EL (cell line): ENCODE measurements at regions not wholly inside any gene's neighbourhood (a gene's known extent, or its start where the extent isn't known, plus 50 kb on each side); places are given as distances from the start of the nearest gene placed in this dataset.
A peak's percentile ranks its signal among the peaks of the same experiment; 100 is the strongest.
"Not testable (repeated sequence)": the region's sequence is repeated elsewhere in the genome, so short reads cannot be mapped to it uniquely, and the experiment has no call there.

Experiments
- DNase-seq: peaks from one replicate; pipeline ENCODE4 v3.0.0-alpha.2; 2016

DNA sequence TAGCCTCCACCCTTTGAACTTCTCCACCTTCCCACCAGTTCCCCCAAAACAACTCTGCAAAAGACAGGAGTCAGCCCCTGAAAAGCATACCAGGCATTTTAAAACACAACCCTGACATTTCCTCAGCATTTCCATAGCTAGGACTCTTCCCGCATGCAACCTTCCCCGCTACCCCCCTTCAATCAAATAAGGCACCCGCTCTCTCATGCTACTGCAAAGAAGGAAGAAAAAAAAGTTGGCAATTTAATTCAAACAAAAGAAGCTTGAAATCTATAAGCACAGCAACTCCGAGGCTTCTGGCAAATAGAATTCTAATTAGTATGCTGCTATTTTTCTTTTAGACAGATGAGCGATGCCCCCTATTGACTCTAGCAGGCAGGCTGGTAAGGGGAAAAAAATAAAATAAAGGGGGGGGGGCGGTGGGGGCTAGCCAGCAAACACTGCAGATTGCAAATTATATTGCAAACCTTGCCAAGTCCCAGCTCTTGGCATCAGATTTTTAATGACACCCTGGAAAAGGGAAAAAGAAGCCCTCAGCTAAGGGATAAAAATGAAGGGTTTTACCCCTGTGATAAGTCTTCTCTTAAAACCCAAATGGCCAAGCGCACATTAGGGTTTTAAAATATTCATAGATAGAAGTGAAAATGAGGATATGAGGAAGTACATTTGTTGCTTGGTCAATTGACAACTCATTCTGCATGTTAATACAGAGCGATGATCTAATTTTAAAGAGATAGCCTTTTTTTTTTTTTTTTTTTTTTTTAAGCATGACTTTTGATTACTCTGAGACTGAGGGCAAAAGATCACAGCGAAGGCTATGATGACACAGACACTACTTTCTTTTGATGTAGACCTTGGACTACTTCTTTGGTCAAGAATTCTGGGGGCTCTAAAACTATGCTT lies 255.2 kb downstream of the NR2F2 start:
- DNase-seq = peak; percentile 28

DNA sequence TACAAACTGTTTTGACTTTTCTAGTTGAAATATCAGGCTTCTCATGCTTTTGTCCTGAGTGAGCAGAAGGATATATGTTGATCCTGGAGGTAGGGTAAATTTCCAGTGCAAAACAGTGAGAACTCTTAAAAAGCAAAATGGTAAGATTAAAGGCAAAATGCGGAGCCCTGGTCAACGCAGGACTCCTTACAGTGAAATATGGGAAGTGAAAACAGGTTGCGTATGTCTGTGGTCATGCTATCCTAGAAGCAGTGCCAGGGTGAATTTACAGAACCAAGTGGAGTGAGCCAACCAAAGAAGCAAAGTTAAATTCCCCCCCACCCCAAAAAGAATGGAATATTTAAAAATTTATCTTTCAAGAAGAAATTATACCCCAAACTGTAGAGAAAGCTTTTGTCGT lies 256.4 kb downstream of the NR2F2 start:
- no peak for DNase-seq

- DNase-seq = no peak
These were observed 259.4 kb downstream of the NR2F2 start for GRCh38 chr15:96589864-96590263.

GRCh38 chr15:96593735-96594134 lies 263.2 kb downstream of the NR2F2 start:
- DNase-seq = no peak

DNA sequence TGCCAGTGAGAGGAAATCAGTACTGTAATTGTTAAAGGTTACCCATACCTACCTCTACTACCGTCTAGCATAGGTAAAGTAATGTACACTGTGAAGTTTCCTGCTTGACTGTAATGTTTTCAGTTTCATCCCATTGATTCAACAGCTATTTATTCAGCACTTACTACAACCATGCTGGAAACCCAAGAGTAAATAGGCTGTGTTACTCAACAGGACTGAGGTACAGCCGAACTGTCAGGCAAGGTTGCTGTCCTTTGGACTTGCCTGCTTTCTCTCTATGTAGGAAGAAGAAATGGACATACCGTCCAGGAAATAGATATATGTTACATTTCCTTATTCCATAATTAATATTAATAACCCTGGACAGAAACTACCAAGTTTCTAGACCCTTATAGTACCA lies 265.5 kb downstream of the NR2F2 start:
- no peak for DNase-seq

DNA sequence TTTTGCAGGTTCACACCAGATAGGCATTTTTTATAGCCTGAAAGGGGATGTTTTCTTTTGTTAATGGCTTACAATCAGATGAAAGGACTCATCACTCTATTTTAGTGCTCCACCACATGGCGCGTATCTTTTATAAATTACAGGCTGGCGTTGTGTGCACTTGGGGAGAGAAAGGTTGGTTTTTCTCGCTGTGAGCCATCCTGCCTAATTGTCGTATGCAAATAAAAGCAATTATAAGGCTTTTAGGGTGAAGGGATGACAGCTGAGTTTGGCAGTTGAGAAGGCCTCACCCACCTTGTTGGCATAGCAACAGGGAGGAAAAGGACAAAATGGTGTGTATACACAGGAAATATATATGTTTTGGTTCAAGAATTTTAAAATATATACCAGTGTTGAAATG lies 268.0 kb downstream of the NR2F2 start:
- DNase-seq = no peak

GRCh38 chr15:96599268-96599667 lies 268.8 kb downstream of the NR2F2 start:
- no peak for DNase-seq

DNA sequence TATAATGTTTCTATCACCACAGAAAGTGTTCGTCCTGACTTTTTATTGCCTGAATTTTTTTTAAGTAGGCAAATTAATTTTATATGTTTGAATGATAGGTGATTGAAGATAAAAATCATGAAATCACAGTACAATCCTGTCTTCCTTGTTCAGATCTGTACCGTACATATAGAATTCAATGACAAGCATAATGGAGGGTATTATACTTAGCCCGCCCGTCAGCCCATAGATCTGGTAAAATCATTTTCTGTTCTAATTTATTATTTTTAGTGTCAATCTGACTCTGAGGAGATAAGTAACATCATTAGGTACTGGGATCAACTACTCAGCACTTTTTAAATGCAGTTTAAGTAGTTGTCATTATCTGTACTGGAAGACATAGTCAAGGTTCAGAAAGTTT lies 269.9 kb downstream of the NR2F2 start:
- no peak for DNase-seq

GRCh38 chr15:96606617-96607016 lies 276.1 kb downstream of the NR2F2 start:
- DNase-seq = no peak

- DNase-seq = no peak
These were observed 280.3 kb downstream of the NR2F2 start for GRCh38 chr15:96610757-96611156.

DNA sequence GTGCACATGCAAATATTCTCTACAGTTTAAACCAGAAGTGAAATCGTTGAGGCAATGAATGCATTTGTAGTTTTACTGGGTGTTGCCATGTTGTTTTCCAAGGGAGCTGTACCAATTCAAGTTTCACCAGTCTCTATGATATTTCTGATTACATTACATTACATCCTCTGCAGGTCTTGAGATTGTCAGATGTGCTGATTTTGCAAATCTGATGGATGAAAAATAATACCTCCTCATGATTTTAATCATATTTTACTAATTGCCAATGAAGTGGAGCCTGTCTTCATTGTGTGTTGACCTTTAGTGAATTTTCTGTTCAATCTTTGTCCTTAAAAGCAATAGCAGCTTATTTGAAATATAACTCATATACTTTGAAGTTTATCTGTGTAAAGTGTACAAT lies 282.4 kb downstream of the NR2F2 start:
- no peak for DNase-seq

- DNase-seq = no peak
These were observed 288.7 kb downstream of the NR2F2 start for GRCh38 chr15:96619174-96619573.

- DNase-seq = no peak
These were observed 292.2 kb downstream of the NR2F2 start for GRCh38 chr15:96622714-96623113.

GRCh38 chr15:96625256-96625655 lies 294.8 kb downstream of the NR2F2 start:
- peak; percentile 60 for DNase-seq

GRCh38 chr15:96627031-96627568 lies 296.6 kb downstream of the NR2F2 start:
- no peak for DNase-seq

- DNase-seq = peak; percentile 12
These were observed 299.0 kb downstream of the NR2F2 start for GRCh38 chr15:96629511-96629910.

DNA sequence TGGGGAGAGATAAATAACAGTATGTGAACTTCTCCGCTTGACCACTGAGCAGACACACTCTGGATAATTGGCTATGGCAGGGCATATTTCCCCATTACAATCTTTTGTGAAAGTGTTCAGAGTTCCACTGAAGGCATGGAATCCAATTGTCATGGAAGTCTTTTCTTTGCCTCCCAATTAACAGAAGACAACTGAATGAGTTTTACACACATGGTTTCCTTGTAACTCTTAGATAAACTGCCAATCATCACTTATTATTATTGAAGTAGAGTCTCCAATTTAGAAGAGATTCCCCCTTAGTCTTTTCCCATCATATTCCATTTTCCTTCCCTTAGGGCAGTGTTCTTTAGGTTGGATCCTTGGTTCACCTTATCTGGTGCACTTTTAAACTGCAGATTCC lies 308.3 kb downstream of the NR2F2 start:
- no peak for DNase-seq

- DNase-seq = no peak
These were observed 315.3 kb downstream of the NR2F2 start for GRCh38 chr15:96645796-96646195.

DNA sequence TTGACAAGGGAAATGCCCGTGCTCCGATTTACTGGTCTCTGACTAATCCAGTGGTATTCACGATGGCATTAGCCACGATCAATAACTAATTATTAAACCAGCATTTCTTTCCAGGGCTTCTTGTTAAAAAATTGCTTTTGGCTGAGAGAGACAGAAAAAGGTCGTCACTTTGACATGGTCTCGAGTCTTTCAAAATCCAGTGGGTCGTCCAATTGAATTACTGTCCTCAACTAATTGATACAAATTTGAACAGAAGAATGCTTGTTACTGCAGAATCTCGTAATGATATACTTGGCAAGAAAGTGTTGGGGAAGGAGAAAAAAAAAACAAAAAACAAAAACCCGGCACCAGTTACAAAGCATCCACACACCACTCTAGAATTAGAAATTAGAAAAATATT lies 318.4 kb downstream of the NR2F2 start:
- no peak for DNase-seq

GRCh38 chr15:96657096-96657495 lies 326.6 kb downstream of the NR2F2 start:
- DNase-seq = no peak

- DNase-seq = not testable (repeated sequence)
These were observed 336.5 kb downstream of the NR2F2 start for GRCh38 chr15:96666979-96667378.

- DNase-seq = no peak
These were observed 339.9 kb downstream of the NR2F2 start for GRCh38 chr15:96670389-96670788.

GRCh38 chr15:96672629-96673028 lies 342.1 kb downstream of the NR2F2 start:
- DNase-seq = no peak

- DNase-seq = no peak
These were observed 347.9 kb downstream of the NR2F2 start for GRCh38 chr15:96678386-96678785.
